ENCODE measurements at regions not wholly inside any gene's neighbourhood (a gene's known extent, or its start where the extent isn't known, plus 50 kb on each side); places are given as distances from the start of the nearest gene placed in this dataset.

- DNase-seq (ENCODE audit: low spot score), result no peak
Observed at GRCh38 chr10:93178226-93178625, 104.5 kb downstream of the CYP26A1 start.

GRCh38 chr10:93180482-93180931 is 106.8 kb downstream of the CYP26A1 start:
- peak; percentile 57 for DNase-seq (ENCODE audit: low spot score)

GRCh38 chr10:93181271-93182048 is 107.8 kb downstream of the CYP26A1 start:
- DNase-seq (ENCODE audit: low spot score), result no peak

- DNase-seq (ENCODE audit: low spot score), result no peak
Observed at GRCh38 chr10:93182049-93182327, 108.3 kb downstream of the CYP26A1 start.

GRCh38 chr10:93182790-93183189 is 109.1 kb downstream of the CYP26A1 start:
- no peak for DNase-seq (ENCODE audit: low spot score)

GRCh38 chr10:93186653-93187052 is 113.0 kb downstream of the CYP26A1 start:
- DNase-seq (ENCODE audit: low spot score), result peak; percentile 46

GRCh38 chr10:93189944-93190343 is 116.3 kb downstream of the CYP26A1 start:
- DNase-seq (ENCODE audit: low spot score), result no peak

- no peak for DNase-seq (ENCODE audit: low spot score)
Observed at GRCh38 chr10:93190372-93190771, 116.7 kb downstream of the CYP26A1 start.

GRCh38 chr10:93193906-93194305 is 120.2 kb downstream of the CYP26A1 start:
- no peak for DNase-seq (ENCODE audit: low spot score)

- peak; percentile 70 for DNase-seq (ENCODE audit: low spot score)
Observed at GRCh38 chr10:93198401-93199131, 124.9 kb downstream of the CYP26A1 start.

- peak; percentile 75 for DNase-seq (ENCODE audit: low spot score)
Observed at GRCh38 chr10:93199191-93199751, 125.6 kb downstream of the CYP26A1 start.

- DNase-seq (ENCODE audit: low spot score), result no peak
Observed at GRCh38 chr10:93204494-93205485, 131.1 kb downstream of the CYP26A1 start.

GRCh38 chr10:93206652-93207051 is 133.0 kb downstream of the CYP26A1 start:
- DNase-seq (ENCODE audit: low spot score), result no peak

- DNase-seq (ENCODE audit: low spot score), result no peak
Observed at GRCh38 chr10:93208717-93209464, 135.2 kb downstream of the CYP26A1 start.

GRCh38 chr10:93211991-93212390 is 138.3 kb downstream of the CYP26A1 start:
- DNase-seq (ENCODE audit: low spot score), result no peak

- DNase-seq (ENCODE audit: low spot score), result no peak
Observed at GRCh38 chr10:93215312-93215711, 141.6 kb downstream of the CYP26A1 start.

- no peak for DNase-seq (ENCODE audit: low spot score)
Observed at GRCh38 chr10:93216341-93216985, 142.8 kb downstream of the CYP26A1 start.

- DNase-seq (ENCODE audit: low spot score), result no peak
Observed at GRCh38 chr10:93218386-93218785, 144.7 kb downstream of the CYP26A1 start.

- DNase-seq (ENCODE audit: low spot score), result no peak
Observed at GRCh38 chr10:93219347-93219746, 145.7 kb downstream of the CYP26A1 start.

- DNase-seq (ENCODE audit: low spot score), result no peak
Observed at GRCh38 chr10:93220296-93221170, 146.8 kb downstream of the CYP26A1 start.
